GM06990 (cell line): ENCODE measurements at regions not wholly inside any gene's neighbourhood (a gene's known extent, or its start where the extent isn't known, plus 50 kb on each side); places are given as distances from the start of the nearest gene placed in this dataset.

Experiments
- DNase-seq: peaks from one replicate; pipeline ENCODE4 v3.0.0-alpha.2; 2011; ENCODE audit not compliant: insufficient read length; ENCODE audit errors: extremely low read depth
- H3K27me3 ChIP-seq: replicated peaks from 2 replicates; pipeline ENCODE4 v1.6.0; 2011; ENCODE audit warnings: low read length; ENCODE audit not compliant: control insufficient read depth, insufficient read depth
- H3K36me3 ChIP-seq: 2 replicates; pipeline ENCODE4 v1.5.1; 2011; ENCODE audit warnings: low read length; ENCODE audit not compliant: control insufficient read depth, insufficient read depth
- H3K4me3 ChIP-seq: replicated peaks from 2 replicates; pipeline ENCODE4 v1.5.1; 2011; ENCODE audit warnings: low read depth, mild to moderate bottlenecking, control low read depth, low read length
- TF ChIP-seq, protein P1 (sequence below): IDR thresholded peaks from 2 replicates; pipeline ENCODE4 v1.5.1; 2011; ENCODE audit warnings: low read length, control low read depth, mild to moderate bottlenecking, inconsistent platforms; ENCODE audit not compliant: insufficient read depth, poor library complexity, severe bottlenecking

- TF ChIP-seq, protein P1, sequence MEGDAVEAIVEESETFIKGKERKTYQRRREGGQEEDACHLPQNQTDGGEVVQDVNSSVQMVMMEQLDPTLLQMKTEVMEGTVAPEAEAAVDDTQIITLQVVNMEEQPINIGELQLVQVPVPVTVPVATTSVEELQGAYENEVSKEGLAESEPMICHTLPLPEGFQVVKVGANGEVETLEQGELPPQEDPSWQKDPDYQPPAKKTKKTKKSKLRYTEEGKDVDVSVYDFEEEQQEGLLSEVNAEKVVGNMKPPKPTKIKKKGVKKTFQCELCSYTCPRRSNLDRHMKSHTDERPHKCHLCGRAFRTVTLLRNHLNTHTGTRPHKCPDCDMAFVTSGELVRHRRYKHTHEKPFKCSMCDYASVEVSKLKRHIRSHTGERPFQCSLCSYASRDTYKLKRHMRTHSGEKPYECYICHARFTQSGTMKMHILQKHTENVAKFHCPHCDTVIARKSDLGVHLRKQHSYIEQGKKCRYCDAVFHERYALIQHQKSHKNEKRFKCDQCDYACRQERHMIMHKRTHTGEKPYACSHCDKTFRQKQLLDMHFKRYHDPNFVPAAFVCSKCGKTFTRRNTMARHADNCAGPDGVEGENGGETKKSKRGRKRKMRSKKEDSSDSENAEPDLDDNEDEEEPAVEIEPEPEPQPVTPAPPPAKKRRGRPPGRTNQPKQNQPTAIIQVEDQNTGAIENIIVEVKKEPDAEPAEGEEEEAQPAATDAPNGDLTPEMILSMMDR = no peak
- Histone ChIP-seq H3K27me3 (no peaks in the 10 kb centered on the region), H3K4me3 (no peak overlapping the region), H3K36me3 (no peaks in the 10 kb centered on the region)
- DNase-seq = no peak
These were observed 58.6 kb upstream of the CA12 start for GRCh38 chr15:63440265-63440648.

- H3K4me3 ChIP-seq = no peak overlapping the region
- TF ChIP-seq, protein P1 = no peak
- H3K36me3 ChIP-seq = no peaks in the 10 kb centered on the region
- DNase-seq = no peak
- H3K27me3 ChIP-seq = no peaks in the 10 kb centered on the region
These were observed 59.1 kb upstream of the CA12 start for GRCh38 chr15:63440756-63441155.

DNA sequence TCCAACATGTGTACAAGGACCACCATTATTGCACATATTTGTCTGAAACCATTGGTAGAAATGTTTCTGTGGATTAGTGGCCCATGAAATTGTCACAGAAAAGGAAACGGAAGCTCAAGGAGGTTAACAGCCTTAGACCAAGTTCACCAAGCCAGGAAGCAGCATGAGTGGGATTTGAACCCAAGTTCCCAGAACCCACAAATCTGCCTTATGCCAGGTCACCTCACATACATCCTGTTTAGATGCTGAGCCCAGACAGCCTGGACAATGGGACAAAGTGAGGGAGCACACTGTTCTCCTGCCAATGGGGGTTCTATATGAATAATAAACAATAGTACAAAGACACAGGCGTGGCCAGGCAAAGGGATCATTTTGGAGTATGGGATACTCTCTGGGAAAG lies 59.6 kb upstream of the CA12 start:
- TF ChIP-seq, protein P1 = no peak
- Histone ChIP-seq H3K36me3 (no peaks in the 10 kb centered on the region), H3K27me3 (no peaks in the 10 kb centered on the region), H3K4me3 (no peak overlapping the region)
- no peak for DNase-seq

- H3K36me3 ChIP-seq = no peaks in the 10 kb centered on the region
- no peaks in the 10 kb centered on the region for H3K27me3 ChIP-seq
- no peak for DNase-seq
- TF ChIP-seq, protein P1 = no peak
- H3K4me3 ChIP-seq = no peak overlapping the region
These were observed 60.4 kb upstream of the CA12 start for GRCh38 chr15:63442080-63442479.

DNA sequence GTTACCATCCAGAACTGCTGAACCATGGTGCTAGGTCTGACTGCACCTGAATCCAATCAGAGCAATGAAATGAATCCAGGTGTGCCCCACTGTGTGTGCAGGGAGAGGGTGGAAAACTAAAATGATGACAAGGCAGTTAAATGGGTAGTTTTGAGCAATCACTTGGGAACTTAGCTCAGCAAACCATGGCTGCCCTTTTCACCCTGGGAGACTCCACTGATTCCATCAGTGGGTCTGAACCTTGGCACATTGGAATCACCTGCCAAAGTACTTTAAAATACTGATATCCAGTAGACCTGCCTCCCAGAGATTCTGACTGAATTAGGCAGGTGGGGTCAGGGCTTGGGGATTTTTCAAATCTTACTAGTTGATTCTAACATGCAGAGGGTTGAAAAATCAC lies 59.8 kb upstream of the USP3 start:
- Histone ChIP-seq H3K36me3 (no peaks in the 10 kb centered on the region), H3K4me3 (no peak overlapping the region), H3K27me3 (no peaks in the 10 kb centered on the region)
- TF ChIP-seq, protein P1 = no peak
- DNase-seq = no peak

GRCh38 chr15:63446255-63446654 lies 58.1 kb upstream of the USP3 start:
- no peak for DNase-seq
- TF ChIP-seq, protein P1 = no peak
- H3K36me3 ChIP-seq = no peaks in the 10 kb centered on the region
- H3K27me3 ChIP-seq = no peaks in the 10 kb centered on the region
- H3K4me3 ChIP-seq = no peak overlapping the region
